ENCODE measurements at regions not wholly inside any gene's neighbourhood (a gene's known extent, or its start where the extent isn't known, plus 50 kb on each side); places are given as distances from the start of the nearest gene placed in this dataset.

DNA sequence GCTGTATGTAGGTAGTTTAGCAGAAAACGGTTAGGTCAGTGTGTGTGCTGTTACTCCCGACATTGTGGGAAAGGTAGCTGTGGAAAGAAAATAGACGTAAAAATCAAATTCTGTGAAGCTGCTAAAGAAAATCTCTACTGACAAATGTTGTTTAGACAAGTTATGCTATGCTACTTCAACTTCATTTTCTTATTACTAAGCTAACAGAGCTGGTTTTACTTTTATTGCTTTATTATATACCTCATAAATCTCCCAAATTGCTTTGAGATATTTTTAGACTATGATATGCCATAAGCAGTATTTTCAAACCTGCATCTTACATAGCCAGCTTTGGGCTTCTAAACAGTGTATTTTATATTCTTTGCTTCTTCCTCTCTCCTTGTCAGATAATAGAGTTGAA lies 108.2 kb upstream of the PACRGL start:
- TF ChIP-seq, protein P1, sequence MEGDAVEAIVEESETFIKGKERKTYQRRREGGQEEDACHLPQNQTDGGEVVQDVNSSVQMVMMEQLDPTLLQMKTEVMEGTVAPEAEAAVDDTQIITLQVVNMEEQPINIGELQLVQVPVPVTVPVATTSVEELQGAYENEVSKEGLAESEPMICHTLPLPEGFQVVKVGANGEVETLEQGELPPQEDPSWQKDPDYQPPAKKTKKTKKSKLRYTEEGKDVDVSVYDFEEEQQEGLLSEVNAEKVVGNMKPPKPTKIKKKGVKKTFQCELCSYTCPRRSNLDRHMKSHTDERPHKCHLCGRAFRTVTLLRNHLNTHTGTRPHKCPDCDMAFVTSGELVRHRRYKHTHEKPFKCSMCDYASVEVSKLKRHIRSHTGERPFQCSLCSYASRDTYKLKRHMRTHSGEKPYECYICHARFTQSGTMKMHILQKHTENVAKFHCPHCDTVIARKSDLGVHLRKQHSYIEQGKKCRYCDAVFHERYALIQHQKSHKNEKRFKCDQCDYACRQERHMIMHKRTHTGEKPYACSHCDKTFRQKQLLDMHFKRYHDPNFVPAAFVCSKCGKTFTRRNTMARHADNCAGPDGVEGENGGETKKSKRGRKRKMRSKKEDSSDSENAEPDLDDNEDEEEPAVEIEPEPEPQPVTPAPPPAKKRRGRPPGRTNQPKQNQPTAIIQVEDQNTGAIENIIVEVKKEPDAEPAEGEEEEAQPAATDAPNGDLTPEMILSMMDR (conservative IDR thresholded peaks at IDR 0.05; ENCODE audit: low read depth, low read length), result no peak
- TF ChIP-seq SMC3 (IDR thresholded peaks at IDR 0.05; ENCODE audit: low read depth, low read length), result no peak
- TF ChIP-seq FOS (IDR thresholded peaks at IDR 0.05; ENCODE audit: low read depth, low read length), result no peak
- TF ChIP-seq MXI1 (IDR thresholded peaks at IDR 0.05; ENCODE audit: borderline replicate concordance, low read depth, low read length), result no peak
- no peak for TF ChIP-seq POLR2A (IDR thresholded peaks at IDR 0.05; ENCODE audit: low read depth, low read length)
- TF ChIP-seq RAD21 (IDR thresholded peaks at IDR 0.05; ENCODE audit: low read length), result no peak
- TF ChIP-seq, protein P2, sequence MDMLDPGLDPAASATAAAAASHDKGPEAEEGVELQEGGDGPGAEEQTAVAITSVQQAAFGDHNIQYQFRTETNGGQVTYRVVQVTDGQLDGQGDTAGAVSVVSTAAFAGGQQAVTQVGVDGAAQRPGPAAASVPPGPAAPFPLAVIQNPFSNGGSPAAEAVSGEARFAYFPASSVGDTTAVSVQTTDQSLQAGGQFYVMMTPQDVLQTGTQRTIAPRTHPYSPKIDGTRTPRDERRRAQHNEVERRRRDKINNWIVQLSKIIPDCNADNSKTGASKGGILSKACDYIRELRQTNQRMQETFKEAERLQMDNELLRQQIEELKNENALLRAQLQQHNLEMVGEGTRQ (IDR thresholded peaks at IDR 0.05; ENCODE audit: low read depth, low read length), result no peak
- TF ChIP-seq MAFK (IDR thresholded peaks at IDR 0.05; ENCODE audit: low read depth, low read length), result no peak
- TF ChIP-seq CHD1 (IDR thresholded peaks at IDR 0.05; ENCODE audit: low read depth, low read length), result no peak
- no peak for TF ChIP-seq MAZ (IDR thresholded peaks at IDR 0.05; ENCODE audit: borderline replicate concordance, low read depth, low read length)
- TF ChIP-seq, protein P3, sequence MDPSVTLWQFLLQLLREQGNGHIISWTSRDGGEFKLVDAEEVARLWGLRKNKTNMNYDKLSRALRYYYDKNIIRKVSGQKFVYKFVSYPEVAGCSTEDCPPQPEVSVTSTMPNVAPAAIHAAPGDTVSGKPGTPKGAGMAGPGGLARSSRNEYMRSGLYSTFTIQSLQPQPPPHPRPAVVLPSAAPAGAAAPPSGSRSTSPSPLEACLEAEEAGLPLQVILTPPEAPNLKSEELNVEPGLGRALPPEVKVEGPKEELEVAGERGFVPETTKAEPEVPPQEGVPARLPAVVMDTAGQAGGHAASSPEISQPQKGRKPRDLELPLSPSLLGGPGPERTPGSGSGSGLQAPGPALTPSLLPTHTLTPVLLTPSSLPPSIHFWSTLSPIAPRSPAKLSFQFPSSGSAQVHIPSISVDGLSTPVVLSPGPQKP (IDR thresholded peaks at IDR 0.05; ENCODE audit: borderline replicate concordance, low read depth, low read length), result no peak
- TF ChIP-seq RCOR1 (IDR thresholded peaks at IDR 0.05; ENCODE audit: insufficient replicate concordance, low read length), result no peak
